AG10803 (cell line): ENCODE measurements at regions not wholly inside any gene's neighbourhood (a gene's known extent, or its start where the extent isn't known, plus 50 kb on each side); places are given as distances from the start of the nearest gene placed in this dataset.

Experiments
- DNase-seq: peaks from one replicate; pipeline ENCODE4 v3.0.0; 2010; ENCODE audit warnings: low read depth
- H3K4me3 ChIP-seq: 2 replicates; pipeline ENCODE4 v1.5.1; 2011; ENCODE audit warnings: mild to moderate bottlenecking, low read length, control low read depth
- CTCF ChIP-seq: conservative IDR thresholded peaks from 2 replicates; pipeline ENCODE4 v1.5.1; 2011; ENCODE audit warnings: mild to moderate bottlenecking, low read length, control low read depth, inconsistent platforms

DNA sequence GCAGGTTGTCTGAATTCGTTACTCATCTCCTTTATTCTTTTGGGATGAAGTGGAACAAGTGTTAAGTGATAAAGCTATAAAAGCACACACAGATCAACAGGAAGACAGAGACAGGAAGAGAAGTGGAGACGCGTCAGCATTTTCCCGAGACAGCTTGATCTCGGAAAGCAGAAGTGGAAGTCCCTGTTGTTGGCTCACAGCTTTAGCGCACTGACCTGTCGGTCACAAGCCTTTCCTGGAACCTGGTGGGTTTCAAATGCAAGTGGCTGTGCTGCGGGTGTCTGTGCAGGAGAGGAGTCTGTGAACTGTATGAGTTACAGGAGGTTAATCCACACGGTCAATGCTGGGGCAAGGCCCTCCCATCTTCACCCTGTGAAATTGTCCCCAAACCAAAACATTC lies 116.6 kb upstream of the PELI1 start:
- TF ChIP-seq CTCF = no peak
- H3K4me3 ChIP-seq = no peak overlapping the region
- no peak for DNase-seq

GRCh38 chr2:64262071-64262470 lies 117.9 kb upstream of the PELI1 start:
- H3K4me3 ChIP-seq = no peak overlapping the region
- TF ChIP-seq CTCF = no peak
- no peak for DNase-seq

GRCh38 chr2:64262816-64263215 lies 118.6 kb upstream of the PELI1 start:
- no peak for TF ChIP-seq CTCF
- H3K4me3 ChIP-seq = no peak overlapping the region
- no peak for DNase-seq

- TF ChIP-seq CTCF = no peak
- peak; percentile 93 for DNase-seq
- H3K4me3 ChIP-seq = no peak overlapping the region
Observed at GRCh38 chr2:64263315-64263714, 119.1 kb upstream of the PELI1 start.

DNA sequence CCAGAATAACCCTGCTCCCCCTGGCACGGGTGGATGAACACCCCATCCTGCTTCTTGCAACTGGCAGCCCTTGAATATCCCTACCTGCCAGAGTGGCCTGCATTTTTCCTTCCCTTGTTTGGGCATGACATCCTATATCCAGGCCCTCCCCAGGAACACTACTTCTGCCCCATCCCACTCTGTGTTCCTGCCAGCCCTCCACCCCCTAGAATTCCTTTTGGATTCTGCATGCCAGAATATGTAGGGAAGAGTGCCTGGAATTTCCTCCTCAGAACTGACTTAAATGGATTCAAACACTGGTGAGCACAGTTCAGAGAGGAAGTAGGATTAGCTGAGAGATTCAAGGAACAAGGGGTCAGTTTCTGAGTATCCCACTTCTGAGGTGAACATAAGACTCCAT lies 123.5 kb upstream of the PELI1 start:
- no peak for TF ChIP-seq CTCF
- DNase-seq = peak; percentile 64
- no peak overlapping the region for H3K4me3 ChIP-seq

DNA sequence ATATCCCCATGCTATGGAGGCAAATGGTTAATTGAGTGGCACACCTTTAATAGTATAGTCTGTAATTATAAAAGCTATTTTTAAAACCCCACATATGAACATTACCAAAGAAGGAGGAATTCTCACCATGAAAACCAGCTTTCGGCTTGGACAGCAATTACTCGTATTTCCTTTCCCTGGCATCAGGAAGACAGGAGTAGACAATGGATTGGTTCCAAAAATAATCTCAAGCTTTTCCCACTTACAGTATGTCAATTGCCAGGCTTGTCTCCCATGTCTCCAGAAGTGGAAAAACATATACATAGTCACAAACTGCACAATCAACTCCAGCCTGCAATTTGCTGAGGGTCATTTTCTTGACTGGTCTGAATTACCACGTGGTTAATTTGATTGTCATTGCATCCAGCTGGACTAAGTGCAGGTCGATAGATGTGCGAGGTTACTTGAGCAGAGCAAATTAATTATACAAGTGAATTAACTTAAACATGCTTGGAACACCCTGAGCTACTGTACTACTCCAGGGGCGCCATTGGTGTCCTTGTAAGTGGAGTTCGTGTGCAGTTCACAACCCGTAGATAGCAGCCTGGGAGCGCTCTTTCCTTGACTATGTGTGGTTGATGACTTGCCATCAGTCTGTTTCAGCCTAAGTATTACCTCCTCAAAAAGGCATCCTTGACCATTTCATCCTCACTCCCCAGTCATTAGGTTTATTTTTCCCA lies 124.3 kb upstream of the PELI1 start:
- no peak for DNase-seq
- H3K4me3 ChIP-seq = no peak overlapping the region
- no peak for TF ChIP-seq CTCF

GRCh38 chr2:64273524-64274398 lies 129.5 kb upstream of the PELI1 start:
- H3K4me3 ChIP-seq = no peak overlapping the region
- TF ChIP-seq CTCF = no peak
- peak; percentile 94 for DNase-seq
